NCI-H2196 treated with DMSO at 0.1 percent for 48 hours (cell line): ENCODE measurements at regions not wholly inside any gene's neighbourhood (a gene's known extent, or its start where the extent isn't known, plus 50 kb on each side); places are given as distances from the start of the nearest gene placed in this dataset.
"Not testable (repeated sequence)": the region's sequence is repeated elsewhere in the genome, so short reads cannot be mapped to it uniquely, and the experiment has no call there.

ENCODE experiments used
- DNase-seq: peaks from one replicate; lab custom pipeline; 2025; ENCODE audit not compliant: unreplicated experiment; lab: John Stamatoyannopoulos, UW

DNA sequence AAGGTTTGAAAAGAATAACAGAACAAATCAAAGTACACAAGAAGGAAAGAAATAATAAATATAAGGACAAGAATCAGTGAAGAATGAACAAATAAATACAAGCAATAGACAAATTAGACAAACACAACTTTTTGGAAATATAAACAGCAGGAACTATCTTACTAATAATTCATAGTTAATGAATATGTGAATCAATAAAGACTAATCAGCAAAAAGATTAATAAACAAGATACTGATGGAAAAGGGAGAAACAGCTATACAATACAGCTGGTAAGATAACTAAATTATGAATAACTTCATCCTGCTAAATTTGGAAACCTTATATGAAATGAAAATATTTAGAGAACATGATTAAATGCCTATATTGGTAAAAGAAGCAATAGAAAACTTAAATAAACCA, 193.6 kb upstream of the SPRED2 start:
- DNase-seq: no peak

DNA sequence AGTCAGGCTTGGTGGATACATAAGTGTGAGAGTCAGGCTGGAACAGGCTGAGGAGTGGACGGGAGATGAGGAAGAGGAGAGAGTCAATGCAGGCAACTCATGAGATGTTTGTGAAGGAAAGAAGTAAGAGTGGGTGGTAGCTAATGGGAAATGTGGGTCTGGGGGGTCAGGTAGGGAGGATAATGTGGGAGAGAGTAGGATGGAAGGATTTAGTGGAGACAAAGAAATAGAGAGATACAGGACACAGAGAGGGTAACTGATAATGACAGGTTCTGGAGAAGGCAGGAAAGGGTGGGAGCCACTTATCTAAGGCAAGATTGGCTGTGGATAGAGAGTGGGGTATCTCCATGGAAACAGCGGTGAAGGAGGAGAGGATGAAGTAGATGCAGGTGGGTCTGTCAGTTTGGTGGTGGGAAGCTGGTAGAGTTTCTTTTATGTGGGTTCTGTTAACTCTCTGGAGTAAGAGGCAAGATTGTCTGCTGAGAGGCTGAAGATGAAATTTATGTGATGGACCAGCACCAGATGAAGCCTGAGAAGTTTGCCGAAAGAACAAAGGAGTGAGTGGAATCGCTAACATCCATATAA, 190.6 kb upstream of the SPRED2 start:
- no peak for DNase-seq

DNA sequence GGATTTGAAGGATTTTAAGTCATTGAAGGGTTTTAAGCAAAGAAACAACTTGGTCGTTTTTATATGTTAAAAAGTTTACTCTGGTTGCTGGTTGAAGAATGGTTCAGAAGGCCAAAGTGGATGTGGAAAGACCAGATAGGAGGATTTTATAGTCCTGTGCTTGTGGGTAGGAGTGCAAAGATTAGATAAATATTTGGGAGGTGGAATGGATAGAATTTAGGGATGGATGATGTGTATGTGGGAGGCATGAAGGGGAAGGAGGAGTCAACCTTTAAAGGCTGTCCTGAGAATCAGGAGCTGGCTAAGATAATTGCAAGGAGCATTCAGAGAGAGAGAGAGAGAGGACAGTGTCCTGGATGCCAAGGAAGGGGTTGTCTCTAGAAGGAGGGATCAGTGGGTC, 190.1 kb upstream of the SPRED2 start:
- no peak for DNase-seq

DNA sequence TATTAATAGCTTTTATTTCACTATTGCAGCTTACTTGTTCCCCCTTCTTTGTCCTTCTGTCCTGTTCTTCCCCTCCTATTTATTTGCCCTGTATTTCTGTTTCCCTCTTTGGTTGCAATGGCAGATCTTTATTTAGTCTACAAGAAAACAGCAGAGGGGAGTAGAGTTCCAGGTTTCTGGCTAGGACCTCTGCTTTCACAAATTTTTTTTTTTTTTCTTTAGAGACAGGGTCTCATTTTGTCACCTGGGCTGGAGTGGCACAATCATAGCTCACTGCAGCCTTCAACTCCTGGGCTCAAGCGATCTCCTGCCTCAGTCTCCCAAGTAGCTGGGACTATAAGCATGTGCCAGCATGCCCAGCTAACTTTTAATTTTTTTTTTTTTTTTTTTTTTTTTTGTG, 188.1 kb upstream of the SPRED2 start:
- DNase-seq: no peak

DNA sequence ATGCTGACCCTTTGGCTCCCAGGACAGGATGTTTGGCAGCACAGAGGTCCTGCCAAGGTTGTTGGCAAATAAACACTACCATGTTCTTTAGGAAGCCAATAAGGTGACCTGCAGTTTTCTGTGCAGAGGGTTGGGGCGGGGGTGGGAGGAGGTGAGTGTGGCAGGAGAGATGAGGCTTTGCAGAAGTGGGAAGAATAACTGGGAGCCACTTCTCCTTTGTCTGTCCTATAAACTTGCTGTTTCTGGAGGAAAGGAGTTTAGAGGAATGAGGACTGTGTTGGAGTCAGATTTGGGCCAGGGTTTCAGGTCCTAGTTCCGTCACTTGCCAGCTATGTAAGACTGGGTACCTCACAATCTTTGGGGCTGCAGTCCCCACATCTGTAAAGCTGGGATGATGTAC, 187.6 kb upstream of the SPRED2 start:
- no peak for DNase-seq

DNA sequence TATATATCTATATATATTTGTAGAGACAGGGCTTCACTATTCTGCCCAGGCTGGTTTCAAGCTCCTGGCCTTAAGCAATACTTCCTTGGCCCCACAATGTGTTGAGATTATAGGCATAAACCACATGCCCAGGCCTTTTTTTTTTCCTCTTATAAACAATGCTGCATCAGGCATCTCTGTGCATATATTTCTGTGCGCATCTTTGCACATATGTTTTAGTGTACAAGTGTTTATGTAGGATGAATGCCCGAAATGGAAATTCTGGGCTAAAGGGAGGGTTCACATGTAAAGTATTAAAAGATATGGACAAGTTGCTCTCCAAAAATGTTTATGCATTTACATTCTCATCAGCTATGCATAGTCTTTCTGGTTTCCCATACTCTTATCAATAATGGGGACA, 183.2 kb upstream of the SPRED2 start:
- no peak for DNase-seq

DNA sequence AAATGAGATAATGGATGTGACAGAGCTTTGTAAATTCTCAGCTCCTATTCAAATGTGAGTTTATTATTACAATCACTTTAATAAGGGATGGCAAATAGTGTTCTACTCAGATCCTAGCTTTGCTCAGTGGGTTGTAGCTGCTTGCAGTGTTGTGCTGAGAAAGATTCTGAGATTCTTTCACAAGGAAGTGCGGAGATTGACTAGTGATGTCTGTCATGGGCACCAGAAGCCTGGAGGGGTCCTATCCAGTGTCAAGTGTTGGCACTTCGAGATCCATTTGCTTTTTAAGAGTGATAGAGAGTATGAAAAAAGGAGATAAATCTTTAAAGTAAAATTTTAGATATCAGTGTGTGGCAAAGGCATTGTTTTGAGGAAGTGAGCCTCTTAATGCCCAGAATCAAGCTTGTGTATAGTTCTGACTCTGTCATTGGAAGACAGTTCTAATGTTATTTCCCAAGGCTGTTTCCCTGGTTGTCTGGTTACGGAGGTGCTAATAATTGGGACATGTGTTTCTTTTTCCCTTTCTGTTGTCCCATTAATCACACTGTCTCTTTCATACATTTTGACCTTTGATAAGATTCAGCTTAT, 181.7 kb upstream of the SPRED2 start:
- no peak for DNase-seq

DNA sequence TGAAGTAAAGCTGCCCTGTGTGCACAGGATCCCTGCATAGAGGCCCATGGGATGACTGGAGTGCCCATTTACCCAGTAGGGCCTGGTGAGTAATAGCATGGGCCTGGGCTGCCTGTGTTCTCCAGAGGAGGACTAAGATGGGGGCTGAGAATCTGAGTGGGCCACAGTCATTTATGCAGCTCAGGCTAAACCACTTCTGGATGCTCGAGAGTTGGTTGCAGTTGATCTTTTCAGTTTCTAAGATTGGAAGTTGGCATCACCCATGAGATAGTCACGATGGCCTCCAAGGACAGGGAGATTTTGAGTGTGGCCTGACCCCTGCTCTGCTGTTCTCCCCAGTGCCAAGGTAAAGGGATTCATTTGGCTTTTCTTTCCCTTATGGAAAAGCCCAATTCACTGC, 179.1 kb upstream of the SPRED2 start:
- no peak for DNase-seq

DNA sequence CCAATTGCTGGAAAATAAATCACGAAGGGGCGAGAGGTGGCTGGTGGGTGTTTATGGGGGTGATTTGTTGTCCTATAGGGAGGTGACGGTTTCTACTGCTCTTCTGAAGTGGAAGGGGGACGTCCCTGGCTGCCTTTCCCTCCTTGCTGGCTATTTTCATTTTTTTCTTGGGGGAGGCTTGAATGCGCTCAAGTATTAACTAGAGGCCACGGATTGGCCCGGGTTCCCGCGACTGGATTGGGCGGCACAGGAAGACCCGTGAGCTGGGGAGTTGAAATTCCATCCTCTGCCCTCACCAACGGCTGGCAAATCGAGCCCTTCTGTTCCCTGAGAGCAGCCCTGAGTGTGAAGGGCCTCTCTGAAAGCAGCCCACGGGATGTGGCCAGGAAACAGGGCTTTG, 176.5 kb upstream of the SPRED2 start:
- DNase-seq: no peak

DNA sequence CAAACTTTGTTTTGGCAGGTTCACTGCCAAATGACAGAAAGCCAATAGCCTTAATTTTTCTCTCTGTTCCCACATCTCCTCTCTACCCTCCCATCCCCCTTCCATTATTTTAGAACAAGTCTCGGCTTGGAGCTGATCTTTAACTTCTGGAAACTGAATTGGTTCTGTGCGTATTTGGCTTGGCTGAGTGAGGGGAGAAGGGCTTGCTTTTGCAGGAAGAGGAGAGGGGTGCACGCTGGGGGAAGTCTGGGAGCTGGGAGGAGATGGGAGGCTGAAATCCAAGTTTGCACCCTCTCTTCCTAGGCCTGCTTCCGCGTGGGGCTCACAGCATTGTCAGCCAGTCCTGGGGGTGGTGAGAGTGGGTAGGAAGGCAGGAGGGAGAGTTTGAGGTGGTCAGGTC, 176.1 kb upstream of the SPRED2 start:
- no peak for DNase-seq

DNA sequence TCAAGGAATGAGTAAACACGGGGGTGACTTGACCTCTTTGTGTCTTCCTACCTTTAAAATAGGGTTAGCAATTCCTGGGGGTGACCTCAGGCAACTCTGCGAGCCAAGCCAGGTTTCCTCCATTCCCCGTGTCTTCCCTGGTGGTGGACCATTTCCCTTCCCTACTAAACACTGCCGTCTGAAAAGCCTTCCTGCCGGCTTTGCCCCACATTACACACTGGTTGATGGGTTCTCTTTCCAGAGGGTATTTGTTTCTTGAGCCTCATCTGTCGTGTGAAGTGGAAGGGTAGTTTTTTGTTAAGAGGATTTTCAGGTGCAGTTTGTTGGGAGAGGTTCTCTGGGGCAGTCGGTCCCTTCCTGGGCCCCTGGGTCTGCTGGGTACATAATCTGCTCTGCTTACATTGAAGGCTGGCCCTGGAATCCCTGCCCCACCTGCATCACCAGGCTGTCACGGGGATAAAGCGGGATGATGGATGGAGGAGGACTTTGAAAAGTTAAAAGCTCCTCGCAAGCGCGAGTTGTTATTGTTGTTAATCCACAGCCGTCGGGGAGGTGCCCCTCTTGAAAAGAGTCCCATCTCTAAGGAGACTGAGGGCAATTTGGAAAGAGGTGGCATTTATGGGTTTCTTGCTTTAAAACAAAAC, 175.4 kb upstream of the SPRED2 start:
- no peak for DNase-seq

DNA sequence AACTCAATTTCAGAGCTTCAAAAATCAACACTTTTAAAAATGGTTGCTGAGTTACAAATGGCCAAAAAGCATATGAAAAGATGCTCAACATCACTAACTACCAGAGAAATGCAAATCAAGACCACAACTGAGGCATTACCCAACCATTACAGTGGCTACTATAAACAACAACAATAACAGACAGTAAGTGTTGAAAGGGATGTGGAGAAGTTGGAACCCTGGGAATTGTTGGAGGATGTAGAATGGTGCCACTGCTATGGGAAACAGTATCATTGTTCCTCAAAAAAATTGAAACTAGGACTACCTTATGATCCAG, 173.3 kb upstream of the SPRED2 start:
- no peak for DNase-seq

DNA sequence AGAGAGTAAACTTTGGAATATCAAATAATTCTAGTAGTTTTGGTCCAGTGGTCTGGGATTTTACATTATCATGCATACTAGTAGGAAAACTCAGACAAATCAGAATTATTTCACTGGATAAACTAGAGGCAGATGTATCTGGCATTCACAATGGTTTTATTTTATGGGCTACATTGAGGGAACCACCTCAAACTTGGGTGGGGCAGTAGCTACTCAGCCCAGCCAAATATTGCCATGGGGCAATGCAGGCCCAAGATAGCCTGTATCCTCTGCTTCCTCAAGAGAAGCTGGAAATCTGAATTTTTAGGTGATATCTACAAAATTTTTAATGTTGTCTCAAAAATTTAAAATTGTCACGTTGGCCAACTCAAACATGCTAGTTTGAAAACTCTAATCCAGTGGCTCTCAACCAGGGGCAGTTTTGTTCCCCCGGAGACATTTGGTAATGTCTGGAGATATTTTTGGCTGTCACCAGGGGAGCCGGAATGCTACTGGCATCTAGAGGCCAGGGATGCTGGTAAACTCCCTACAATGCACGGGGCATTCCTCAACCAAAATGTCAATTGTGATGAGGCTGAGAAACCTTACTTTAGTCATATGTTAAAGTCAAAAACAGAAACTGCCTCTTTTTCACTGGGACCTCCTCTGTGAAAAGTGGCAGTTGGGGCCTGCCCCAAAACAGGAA, 172.8 kb upstream of the SPRED2 start:
- no peak for DNase-seq

DNA sequence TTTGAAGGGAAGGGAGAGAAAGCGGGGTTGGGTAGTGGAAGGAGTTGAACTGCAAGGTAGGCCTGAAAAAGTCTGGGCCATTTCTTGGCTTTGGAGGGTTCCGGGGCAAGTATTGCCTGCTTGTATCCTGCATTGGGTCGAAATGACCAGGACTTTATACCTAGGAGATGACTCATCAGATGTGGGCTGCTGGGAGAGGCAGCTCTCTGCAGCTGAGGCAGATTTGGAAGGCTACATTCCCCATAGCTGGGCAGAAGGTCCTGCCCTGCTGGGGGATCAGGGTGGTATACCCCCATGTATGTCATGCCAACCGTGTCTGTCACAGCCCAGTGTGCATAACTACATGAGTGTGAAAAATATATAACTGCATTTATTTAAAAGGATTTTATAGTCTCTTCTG, 171.8 kb upstream of the SPRED2 start:
- no peak for DNase-seq

DNA sequence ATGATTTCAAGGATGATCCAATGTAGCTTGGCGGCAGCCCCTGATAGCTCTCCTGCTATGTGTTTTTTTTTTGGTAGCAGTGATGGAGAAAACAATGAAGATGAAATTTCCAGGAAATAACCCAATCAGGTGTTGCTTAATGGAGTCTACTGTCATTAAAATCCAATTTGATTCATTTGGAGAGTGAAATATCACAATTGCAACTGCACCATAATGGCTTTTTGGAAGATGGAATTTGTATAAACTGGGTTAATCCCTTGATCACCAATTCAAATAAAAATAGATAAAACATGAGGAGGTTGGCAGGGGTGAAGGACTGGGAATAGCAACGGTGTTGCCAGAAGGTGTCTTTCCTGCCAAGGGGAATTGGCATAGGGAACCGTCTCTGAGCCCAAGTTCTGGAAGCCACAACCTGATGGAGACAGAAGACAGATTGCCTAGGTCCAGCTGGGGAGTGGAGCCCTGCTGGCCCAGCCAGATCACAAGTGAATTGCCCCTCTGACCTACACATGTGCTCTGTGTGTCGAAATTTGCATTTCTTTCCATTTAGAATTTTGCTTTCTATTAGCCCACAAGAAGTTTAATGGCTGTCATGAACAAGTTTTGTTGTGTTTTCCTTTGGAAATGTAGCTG, 170.3 kb upstream of the SPRED2 start:
- DNase-seq: no peak

DNA sequence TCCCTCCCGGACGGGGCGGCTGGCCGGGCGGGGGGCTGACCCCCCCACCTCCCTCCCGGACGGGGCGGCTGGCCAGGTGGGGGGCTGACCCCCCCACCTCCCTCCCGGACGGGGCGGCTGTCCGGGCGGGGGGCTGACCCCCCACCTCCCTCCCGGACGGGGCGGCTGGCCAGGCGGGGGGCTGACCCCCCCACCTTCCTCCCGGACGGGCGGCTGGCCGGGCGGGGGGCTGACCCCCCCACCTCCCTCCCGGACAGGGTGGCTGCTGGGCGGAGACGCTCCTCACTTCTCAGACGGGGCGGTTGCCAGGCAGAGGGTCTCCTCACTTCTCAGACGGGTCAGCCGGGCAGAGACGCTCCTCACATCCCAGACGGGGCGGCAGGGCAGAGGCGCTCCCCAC, 168.5 kb upstream of the SPRED2 start:
- DNase-seq: not testable (repeated sequence)

DNA sequence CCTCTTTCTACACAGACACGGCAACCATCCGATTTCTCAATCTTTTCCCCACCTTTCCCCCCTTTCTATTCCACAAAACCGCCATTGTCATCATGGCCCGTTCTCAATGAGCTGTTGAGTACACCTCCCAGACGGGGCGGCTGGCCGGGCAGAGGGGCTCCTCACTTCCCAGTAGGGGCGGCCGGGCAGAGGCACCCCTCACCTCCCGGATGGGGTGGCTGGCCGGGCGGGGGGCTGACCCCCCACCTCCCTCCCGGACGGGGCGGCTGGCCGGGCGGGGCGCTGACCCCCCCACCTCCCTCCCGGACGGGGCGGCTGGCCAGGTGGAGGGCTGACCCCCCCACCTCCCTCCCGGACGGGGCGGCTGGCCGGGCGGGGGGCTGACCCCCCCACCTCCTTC, 168.0 kb upstream of the SPRED2 start:
- not testable (repeated sequence) for DNase-seq

DNA sequence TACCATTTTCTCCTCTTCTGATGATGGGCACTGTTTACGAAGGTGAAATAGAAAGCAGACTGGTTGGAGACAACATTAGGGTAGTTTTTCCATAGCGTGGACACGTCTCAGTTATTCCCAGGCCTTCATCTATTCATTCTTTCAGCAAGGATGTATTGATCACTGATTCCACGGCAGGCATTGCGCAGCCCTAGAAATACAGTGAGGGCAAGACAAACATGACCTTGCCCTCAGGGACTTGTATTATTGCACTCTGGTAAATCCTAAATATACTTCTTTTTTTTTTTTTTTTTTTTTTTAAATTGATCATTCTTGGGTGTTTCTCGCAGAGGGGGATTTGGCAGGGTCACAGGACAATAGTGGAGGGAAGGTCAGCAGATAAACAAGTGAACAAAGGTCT, 167.3 kb upstream of the SPRED2 start:
- no peak for DNase-seq

DNA sequence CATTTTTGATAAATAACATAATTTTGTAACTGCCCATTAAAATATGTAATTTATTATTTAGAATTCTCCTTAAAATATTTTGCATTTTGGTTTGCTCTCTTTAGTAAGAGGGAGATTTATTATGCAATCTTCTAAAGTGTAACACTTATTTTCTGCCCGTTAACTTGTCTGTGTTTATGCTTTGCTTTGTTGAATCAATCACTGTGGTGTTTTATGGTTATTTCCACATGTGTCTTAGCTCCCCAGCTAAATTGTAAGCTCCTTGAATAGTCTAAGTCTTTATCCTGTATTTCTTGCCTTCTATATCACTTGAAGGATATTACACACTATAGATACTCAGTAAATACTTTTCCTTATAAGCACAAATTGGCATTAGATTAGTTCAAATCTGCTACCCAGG, 166.6 kb upstream of the SPRED2 start:
- no peak for DNase-seq

DNA sequence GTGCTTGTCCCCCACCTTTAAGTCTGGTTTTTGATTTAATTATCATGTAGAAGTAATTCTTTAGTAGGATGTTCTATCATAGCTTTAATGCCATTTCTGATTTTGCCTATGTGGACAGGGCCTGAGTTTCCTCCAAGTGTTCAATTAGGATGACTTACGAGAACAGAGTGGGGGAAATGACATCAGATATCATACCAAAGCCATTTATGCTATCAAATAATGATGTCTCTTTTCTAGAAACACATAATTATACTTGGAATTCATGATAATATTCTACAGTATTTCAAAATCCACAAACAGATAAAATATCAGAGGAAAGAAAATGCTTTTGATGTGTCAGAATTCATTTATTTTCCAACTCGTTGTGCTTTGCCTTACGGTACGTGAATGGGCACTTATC, 165.9 kb upstream of the SPRED2 start:
- no peak for DNase-seq

DNA sequence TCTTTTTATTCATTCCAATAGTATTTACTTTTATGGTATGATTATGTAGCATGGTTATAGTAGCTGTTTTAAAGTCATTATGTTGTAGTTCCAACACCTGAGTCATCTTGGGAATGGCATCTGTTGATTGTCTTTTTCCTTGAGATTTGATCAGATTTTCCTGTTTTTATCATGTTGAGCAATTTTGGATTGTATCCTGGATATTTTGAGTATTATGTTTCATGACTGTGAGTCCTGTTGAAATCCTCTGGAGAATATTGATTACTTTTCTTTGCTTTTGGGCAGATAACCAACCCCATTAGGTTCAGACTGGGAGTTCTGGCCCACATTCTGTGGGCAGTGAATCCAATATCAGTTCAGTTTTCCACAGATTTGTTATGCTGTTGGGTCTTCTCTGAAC, 163.2 kb upstream of the SPRED2 start:
- DNase-seq: no peak

DNA sequence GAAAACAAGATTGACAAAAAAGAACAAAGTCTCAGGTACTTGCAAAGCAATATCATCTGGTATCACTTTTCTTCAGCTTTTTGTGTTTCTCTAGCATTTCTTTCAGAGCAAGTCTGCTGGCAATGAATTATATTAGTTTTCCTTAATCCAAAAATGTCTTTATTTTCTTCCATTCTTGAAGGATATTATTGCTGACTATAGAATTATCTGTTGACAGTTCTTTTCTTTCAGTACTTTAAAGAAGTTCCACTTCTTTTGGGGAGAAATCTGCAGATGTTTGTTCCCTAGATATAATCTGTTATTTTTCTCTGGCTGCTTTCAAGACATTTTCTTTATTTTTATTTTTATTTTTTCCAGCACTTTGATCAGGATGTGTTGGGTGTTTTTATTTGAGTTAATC, 161.8 kb upstream of the SPRED2 start:
- no peak for DNase-seq
